Muscle of leg (tissue), 3 donors: ENCODE measurements at regions not wholly inside any gene's neighbourhood (a gene's known extent, or its start where the extent isn't known, plus 50 kb on each side); places are given as distances from the start of the nearest gene placed in this dataset.

ENCODE experiments used
- DNase-seq: peaks from one replicate; pipeline ENCODE4 v3.0.0; 2013
- H3K27ac ChIP-seq: one replicate; pipeline ENCODE4 v1.5.1; 2013; ENCODE audit warnings: mild to moderate bottlenecking, low read length, control low read depth
- H3K27me3 ChIP-seq: one replicate; pipeline ENCODE4 v1.6.1; 2013; ENCODE audit warnings: low read length; ENCODE audit not compliant: control insufficient read depth, insufficient read depth
- H3K36me3 ChIP-seq: one replicate; pipeline ENCODE4 v1.6.1; 2013; ENCODE audit warnings: low read length; ENCODE audit not compliant: control insufficient read depth, insufficient read depth
- H3K4me1 ChIP-seq: one replicate; pipeline ENCODE4 v1.6.1; 2013; ENCODE audit warnings: low read length; ENCODE audit not compliant: control insufficient read depth, insufficient read depth
- H3K4me3 ChIP-seq: one replicate; pipeline ENCODE4 v1.5.1; 2013; ENCODE audit warnings: low read length, control low read depth
- H3K9me3 ChIP-seq: replicated peaks from 2 replicates; pipeline ENCODE4 v1.6.1; 2013; ENCODE audit warnings: low read depth, low read length; ENCODE audit not compliant: control insufficient read depth
- WGBS: methylation state at CpG from one replicate; pipeline ENCODE4 v1.1.5; 2013; ENCODE audit warnings: missing lambda C conversion rate; ENCODE audit not compliant: insufficient coverage; 5-methylcytosine and 5-hydroxymethylcytosine counted together

DNA sequence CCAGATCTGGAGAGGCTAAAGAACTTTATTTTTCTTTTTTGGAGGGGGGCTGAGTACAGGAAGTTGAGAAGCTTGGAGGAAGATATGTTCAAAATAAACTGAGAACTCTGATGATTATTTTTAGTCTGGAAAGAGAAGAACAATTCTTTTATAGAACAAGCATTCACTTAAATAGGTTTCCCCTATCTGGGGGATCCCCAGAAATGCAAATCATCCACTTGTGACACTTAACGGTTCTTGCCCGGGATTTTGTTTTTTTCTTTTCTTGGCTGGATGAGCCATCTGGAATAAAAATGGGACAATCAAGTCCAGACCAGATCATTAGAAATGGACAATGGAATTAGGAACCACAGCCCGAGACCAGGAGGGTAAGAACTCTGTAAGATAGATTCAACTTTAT lies 95.9 kb upstream of the EGR2 start:
- Histone ChIP-seq H3K4me1 (no peaks in the 10 kb centered on the region), H3K9me3 (no peaks in the 10 kb centered on the region), H3K36me3 (no peaks in the 10 kb centered on the region), H3K27ac (no peak overlapping the region), H3K4me3 (no peak overlapping the region), H3K27me3 (no peaks in the 10 kb centered on the region)
- DNase-seq: peak; percentile 28
- no CpG with 5 or more reads among the region's 3 CpGs for whole genome bisulfite sequencing

GRCh38 chr10:62911210-62911963 lies 95.2 kb upstream of the EGR2 start:
- Histone ChIP-seq H3K4me1 (no peaks in the 10 kb centered on the region), H3K9me3 (no peaks in the 10 kb centered on the region), H3K27ac (no peak overlapping the region), H3K36me3 (no peaks in the 10 kb centered on the region), H3K27me3 (no peaks in the 10 kb centered on the region), H3K4me3 (no peak overlapping the region)
- DNase-seq: peak; percentile 20
- 88% methylated on average over 9 of the region's 11 CpGs for WGBS

GRCh38 chr10:62907470-62908212 lies 91.5 kb upstream of the EGR2 start:
- H3K27me3 ChIP-seq: no peaks in the 10 kb centered on the region
- no peaks in the 10 kb centered on the region for H3K36me3 ChIP-seq
- no peak overlapping the region for H3K27ac ChIP-seq
- DNase-seq: no peak
- WGBS: 100% methylated on average over 2 of the region's 8 CpGs
- H3K4me3 ChIP-seq: no peak overlapping the region
- no peaks in the 10 kb centered on the region for H3K4me1 ChIP-seq
- no peaks in the 10 kb centered on the region for H3K9me3 ChIP-seq

DNA sequence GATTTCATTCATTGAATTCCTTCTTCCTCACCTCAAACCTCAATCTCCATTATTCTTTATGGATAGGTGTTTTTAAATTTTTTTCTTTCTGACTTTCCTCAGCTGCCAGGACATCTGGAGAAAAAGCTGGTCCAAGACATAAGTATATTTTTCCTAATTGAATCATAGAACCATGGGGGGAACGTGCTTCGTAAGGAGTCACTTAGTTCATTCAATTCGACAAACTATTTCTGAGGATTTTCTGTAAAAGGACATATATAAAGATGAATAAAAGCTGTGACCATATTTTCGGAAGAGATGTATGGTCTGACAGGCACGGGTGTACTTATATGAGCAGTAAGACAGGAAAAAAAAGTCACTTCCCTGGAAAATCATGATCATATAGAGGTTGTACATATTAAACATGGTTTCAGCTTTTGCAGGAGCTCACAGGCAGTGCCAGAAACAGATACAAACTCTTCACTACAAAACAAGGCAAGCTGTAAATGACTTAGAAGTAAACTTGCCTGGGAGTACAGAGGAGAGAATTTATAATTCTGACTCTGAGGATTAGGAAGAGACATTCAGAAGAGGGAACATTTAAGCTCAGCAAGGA lies 88.2 kb upstream of the EGR2 start:
- peak; percentile 77 for DNase-seq
- Histone ChIP-seq H3K27ac (peak overlapping the region; percentile 43), H3K4me3 (no peak overlapping the region), H3K9me3 (no peaks in the 10 kb centered on the region), H3K36me3 (no peaks in the 10 kb centered on the region), H3K27me3 (no peaks in the 10 kb centered on the region), H3K4me1 (no peaks in the 10 kb centered on the region)
- 40% methylated on average over 1 of the region's 5 CpGs for WGBS

GRCh38 chr10:62903828-62904227 lies 87.7 kb upstream of the EGR2 start:
- Histone ChIP-seq H3K27me3 (no peaks in the 10 kb centered on the region), H3K9me3 (no peaks in the 10 kb centered on the region), H3K4me3 (no peak overlapping the region), H3K4me1 (no peaks in the 10 kb centered on the region), H3K27ac (peak overlapping the region; percentile 58), H3K36me3 (no peaks in the 10 kb centered on the region)
- no CpG with 5 or more reads among the region's 1 CpG for WGBS
- DNase-seq: peak; percentile 66

DNA sequence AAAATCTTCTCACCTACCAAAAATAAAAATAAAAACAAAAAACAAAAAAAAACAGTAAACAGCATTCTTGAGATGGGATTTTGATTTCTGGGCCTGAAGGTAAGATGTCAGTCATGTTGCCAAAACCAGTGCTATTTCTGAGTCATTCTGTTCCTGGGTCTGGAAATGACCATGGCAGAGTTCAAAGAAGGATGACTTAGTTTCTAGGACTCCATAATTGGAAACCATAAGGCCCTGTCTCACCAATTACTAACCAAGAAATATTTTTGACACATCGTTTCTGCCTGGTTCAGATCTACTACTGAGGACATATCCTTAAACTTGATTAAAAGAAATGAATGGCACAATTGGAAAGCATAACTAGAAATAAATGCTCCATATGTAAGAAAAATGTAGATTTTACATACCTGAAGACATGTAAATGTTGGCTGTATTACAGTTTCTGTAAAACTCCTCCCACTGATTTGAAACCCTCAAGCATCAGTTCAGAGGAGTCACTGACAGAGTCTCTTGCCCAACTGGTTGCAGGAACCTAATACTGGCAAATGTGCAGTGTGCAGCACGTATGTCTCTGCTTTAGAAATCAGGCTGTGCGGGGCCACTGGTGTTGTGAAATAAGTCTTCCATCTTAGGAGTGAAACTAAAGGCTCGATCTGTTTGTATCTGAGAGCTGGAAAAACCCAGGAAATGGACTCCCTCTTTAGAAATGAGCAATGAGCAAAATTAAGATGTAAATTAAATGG lies 84.8 kb upstream of the EGR2 start:
- no peak for DNase-seq
- WGBS: 82% methylated on average over 3 of the region's 4 CpGs

GRCh38 chr10:62899311-62899710 lies 83.1 kb upstream of the EGR2 start:
- no peak overlapping the region for H3K4me3 ChIP-seq
- DNase-seq: no peak
- no peak overlapping the region for H3K27ac ChIP-seq
- H3K36me3 ChIP-seq: no peaks in the 10 kb centered on the region
- no peaks in the 10 kb centered on the region for H3K27me3 ChIP-seq
- 83% methylated on average over 1 of the region's 3 CpGs for WGBS
- H3K9me3 ChIP-seq: no peaks in the 10 kb centered on the region
- H3K4me1 ChIP-seq: no peaks in the 10 kb centered on the region

More for the DNA sequence above, 84.8 kb upstream of the EGR2 start:
- no peaks in the 10 kb centered on the region for H3K27me3 ChIP-seq
- H3K4me1 ChIP-seq: no peaks in the 10 kb centered on the region
- no peak overlapping the region for H3K4me3 ChIP-seq
- no peak overlapping the region for H3K27ac ChIP-seq
- H3K36me3 ChIP-seq: no peaks in the 10 kb centered on the region
- H3K9me3 ChIP-seq: no peaks in the 10 kb centered on the region

- H3K9me3 ChIP-seq: no peaks in the 10 kb centered on the region
- no peak overlapping the region for H3K4me3 ChIP-seq
- no peaks in the 10 kb centered on the region for H3K36me3 ChIP-seq
- no CpG with 5 or more reads among the region's 4 CpGs for WGBS
- no peaks in the 10 kb centered on the region for H3K4me1 ChIP-seq
- DNase-seq: no peak
- H3K27me3 ChIP-seq: no peaks in the 10 kb centered on the region
- H3K27ac ChIP-seq: no peak overlapping the region
Observed at GRCh38 chr10:62895063-62895462, 78.9 kb upstream of the EGR2 start.

- Histone ChIP-seq H3K27me3 (no peaks in the 10 kb centered on the region), H3K36me3 (no peaks in the 10 kb centered on the region), H3K4me3 (no peak overlapping the region), H3K27ac (no peak overlapping the region), H3K9me3 (no peaks in the 10 kb centered on the region), H3K4me1 (no peaks in the 10 kb centered on the region)
- WGBS: 73% methylated on average over 2 of the region's 3 CpGs
- no peak for DNase-seq
Observed at GRCh38 chr10:62894156-62894555, 78.0 kb upstream of the EGR2 start.

DNA sequence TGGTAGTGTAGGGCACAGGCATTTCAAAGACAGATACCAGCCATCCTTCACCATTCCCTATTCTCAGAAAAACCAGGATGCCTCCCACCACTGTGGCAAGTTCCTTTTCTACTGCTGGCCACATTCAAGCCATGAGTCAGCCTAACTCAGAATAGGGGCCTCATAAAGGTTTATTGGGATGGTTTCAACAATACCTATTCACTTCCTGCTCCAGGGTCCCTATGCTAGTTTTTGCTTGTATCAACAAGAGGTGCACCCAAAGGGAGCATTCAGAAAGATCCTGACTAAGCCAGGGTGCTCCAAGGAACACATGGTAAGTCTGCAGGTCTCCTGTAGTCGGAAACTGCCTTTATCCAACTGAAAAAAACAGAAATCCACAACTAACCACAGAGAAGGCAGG lies 76.9 kb upstream of the EGR2 start:
- WGBS: no CpG with 5 or more reads among the region's 1 CpG
- H3K27ac ChIP-seq: no peak overlapping the region
- H3K4me1 ChIP-seq: no peaks in the 10 kb centered on the region
- H3K36me3 ChIP-seq: no peaks in the 10 kb centered on the region
- H3K4me3 ChIP-seq: no peak overlapping the region
- DNase-seq: no peak
- no peaks in the 10 kb centered on the region for H3K9me3 ChIP-seq
- no peaks in the 10 kb centered on the region for H3K27me3 ChIP-seq
